Neural cell (in vitro differentiated cells): ENCODE measurements at regions not wholly inside any gene's neighbourhood (a gene's known extent, or its start where the extent isn't known, plus 50 kb on each side); places are given as distances from the start of the nearest gene placed in this dataset.

Experiments used
- H2AFZ ChIP-seq: fragments of 200-600, 300-800 bp; sonication (generic), shearing (Covaris generic); 2 replicates; pipeline ENCODE4 v1.6.0; 2014; ENCODE audit warnings: low read depth, mild to moderate bottlenecking, antibody characterized with exemption, low read length, moderate library complexity
- H3F3A ChIP-seq: fragments of 200-600 bp; shearing (Covaris generic); 2 replicates; pipeline ENCODE4 v1.6.1; 2016; ENCODE audit warnings: mild to moderate bottlenecking, moderate library complexity, mixed read lengths, antibody characterized with exemption, low read length; ENCODE audit not compliant: insufficient read depth, poor library complexity, severe bottlenecking
- H3K27ac ChIP-seq: fragments of 200-600, 300-800 bp; sonication (generic), shearing (Covaris generic); 2 replicates; pipeline ENCODE4 v1.5.1; 2014; ENCODE audit warnings: mild to moderate bottlenecking, low read length, moderate library complexity
- H3K27me3 ChIP-seq: fragments of 300-800, 200-600 bp; sonication (generic), shearing (Covaris generic); 2 replicates; pipeline ENCODE4 v1.6.0; 2014; ENCODE audit warnings: mild to moderate bottlenecking, low read depth, low read length, moderate library complexity; ENCODE audit not compliant: insufficient read depth
- H3K36me3 ChIP-seq: fragments of 300-800, 200-600 bp; sonication (generic), shearing (Covaris generic); 2 replicates; pipeline ENCODE4 v1.5.1; 2014; ENCODE audit warnings: mild to moderate bottlenecking, antibody characterized with exemption, low read length, moderate library complexity; ENCODE audit not compliant: insufficient read depth
- H3K4me2 ChIP-seq: fragments of 300-800, 200-600 bp; sonication (generic), shearing (Covaris generic); 2 replicates; pipeline ENCODE4 v1.6.0; 2014; ENCODE audit warnings: mild to moderate bottlenecking, low read length
- H3K4me3 ChIP-seq: fragments of 300-800, 200-600 bp; sonication (generic), shearing (Covaris generic); 2 replicates; pipeline ENCODE4 v1.5.1; 2014; ENCODE audit warnings: mild to moderate bottlenecking, low read length, moderate library complexity
- H3K79me2 ChIP-seq: fragments of 200-600 bp; shearing (Covaris generic); replicated peaks from 2 replicates; pipeline ENCODE4 v1.6.0; 2014; ENCODE audit warnings: mild to moderate bottlenecking, low read length, moderate library complexity; ENCODE audit not compliant: insufficient read depth
- H3K9ac ChIP-seq: fragments of 300-800, 200-600 bp; sonication (generic), shearing (Covaris generic); 2 replicates; pipeline ENCODE4 v1.6.1; 2016; ENCODE audit warnings: mild to moderate bottlenecking, low read length, mixed read lengths
- H3K9me2 ChIP-seq: fragments of 200-600 bp; shearing (Covaris generic); 2 replicates; pipeline ENCODE4 v1.6.1; 2016; ENCODE audit warnings: mild to moderate bottlenecking, low read length, mixed read lengths; ENCODE audit not compliant: insufficient read depth
- H3K9me3 ChIP-seq: fragments of 200-600, 300-800 bp; sonication (generic), shearing (Covaris generic); 2 replicates; pipeline ENCODE4 v1.6.1; 2016; ENCODE audit warnings: mild to moderate bottlenecking, mixed run types, low read length, moderate library complexity, mixed read lengths
- H4K20me1 ChIP-seq: fragments of 200-600 bp; shearing (Covaris generic); 2 replicates; pipeline ENCODE4 v1.6.1; 2016; ENCODE audit warnings: mild to moderate bottlenecking, mixed run types; ENCODE audit not compliant: insufficient read depth
- CTCF ChIP-seq: fragments of 450-650 bp; IDR thresholded peaks from 2 replicates; pipeline ENCODE4 v1.5.1; 2014; ENCODE audit warnings: antibody characterized with exemption, mild to moderate bottlenecking, moderate library complexity; ENCODE audit not compliant: poor library complexity, severe bottlenecking
- EP300 ChIP-seq: fragments of 450-650 bp; conservative IDR thresholded peaks from 2 replicates; pipeline ENCODE4 v1.6.1; 2014; ENCODE audit warnings: antibody characterized with exemption, mild to moderate bottlenecking, moderate library complexity; ENCODE audit not compliant: poor library complexity, severe bottlenecking
- EZH2 ChIP-seq: fragments of 200-600, 300-800 bp; shearing (Covaris generic), sonication (generic); IDR thresholded peaks from 2 replicates; pipeline ENCODE4 v1.6.1; 2014; ENCODE audit warnings: antibody characterized with exemption, low read length, borderline replicate concordance, mild to moderate bottlenecking; ENCODE audit not compliant: insufficient read depth, poor library complexity, severe bottlenecking
- MXI1 ChIP-seq: fragments of 450-650 bp; conservative IDR thresholded peaks from 2 replicates; pipeline ENCODE4 v1.6.1; 2014; ENCODE audit warnings: antibody characterized with exemption, mild to moderate bottlenecking; ENCODE audit not compliant: poor library complexity, severe bottlenecking
- POLR2AphosphoS5 ChIP-seq: IDR thresholded peaks from 2 replicates; pipeline ENCODE4 v1.6.1; 2012
- RAD21 ChIP-seq: fragments of 450-650 bp; conservative IDR thresholded peaks from 2 replicates; pipeline ENCODE4 v1.6.1; 2014; ENCODE audit warnings: antibody characterized with exemption, mild to moderate bottlenecking, moderate library complexity
- REST ChIP-seq: IDR thresholded peaks from 2 replicates; pipeline ENCODE4 v1.6.1; 2012; ENCODE audit warnings: borderline replicate concordance
- SMC3 ChIP-seq: fragments of 450-650 bp; conservative IDR thresholded peaks from 2 replicates; pipeline ENCODE4 v1.6.1; 2014; ENCODE audit warnings: antibody characterized with exemption, mild to moderate bottlenecking, moderate library complexity; ENCODE audit not compliant: poor library complexity
- TAF1 ChIP-seq: IDR thresholded peaks from 2 replicates; pipeline ENCODE4 v1.6.1; 2012; ENCODE audit warnings: low read depth

- H3K4me3 ChIP-seq: no peak overlapping the region
- no peaks in the 10 kb centered on the region for H3K27me3 ChIP-seq
- H3K27ac ChIP-seq: peak overlapping the region; percentile 70
- H2AFZ ChIP-seq: no peak overlapping the region
- H3K9ac ChIP-seq: peak overlapping the region; percentile 6
- H3K36me3 ChIP-seq: no peaks in the 10 kb centered on the region
- no peaks in the 10 kb centered on the region for H3F3A ChIP-seq
- no peaks in the 10 kb centered on the region for H3K9me3 ChIP-seq
- no peaks in the 10 kb centered on the region for H3K79me2 ChIP-seq
- no peaks in the 10 kb centered on the region for H4K20me1 ChIP-seq
- H3K4me2 ChIP-seq: no peak overlapping the region
- no peaks in the 10 kb centered on the region for H3K9me2 ChIP-seq
- TF ChIP-seq RAD21 (no peak), CTCF (no peak), SMC3 (no peak), TAF1 (no peak), MXI1 (no peak), REST (no peak), POLR2AphosphoS5 (no peak), EZH2 (no peak), EP300 (no peak)
Observed at GRCh38 chr4:75107755-75108612, 175.1 kb downstream of the PARM1 start.

- Histone ChIP-seq H3K27ac (no peak overlapping the region), H3K9me2 (no peaks in the 10 kb centered on the region), H3K9ac (no peak overlapping the region), H3K4me2 (no peak overlapping the region), H2AFZ (no peak overlapping the region), H3K79me2 (no peaks in the 10 kb centered on the region), H4K20me1 (no peaks in the 10 kb centered on the region), H3K27me3 (no peaks in the 10 kb centered on the region), H3K36me3 (no peaks in the 10 kb centered on the region), H3F3A (no peaks in the 10 kb centered on the region), H3K9me3 (no peaks in the 10 kb centered on the region), H3K4me3 (no peak overlapping the region)
- no peak for TF ChIP-seq POLR2AphosphoS5
- no peak for TF ChIP-seq MXI1
- TF ChIP-seq EZH2: no peak
- no peak for TF ChIP-seq TAF1
- no peak for TF ChIP-seq CTCF
- TF ChIP-seq EP300: no peak
- no peak for TF ChIP-seq SMC3
- no peak for TF ChIP-seq REST
- no peak for TF ChIP-seq RAD21
Observed at GRCh38 chr4:75102787-75103085, 169.8 kb downstream of the PARM1 start.
